Smooth muscle cell of the brain vasculature (primary cell): ENCODE measurements at regions not wholly inside any gene's neighbourhood (a gene's known extent, or its start where the extent isn't known, plus 50 kb on each side); places are given as distances from the start of the nearest gene placed in this dataset.
"Not testable (repeated sequence)": the region's sequence is repeated elsewhere in the genome, so short reads cannot be mapped to it uniquely, and the experiment has no call there.

Experiments used
- DNase-seq: peaks from one replicate; pipeline ENCODE4 v3.0.0-alpha.2; 2012; ENCODE audit warnings: low read depth, low spot score

GRCh38 chr4:188434643-188435042 is 295.4 kb downstream of the TRIML1 start:
- DNase-seq: no peak

- DNase-seq: no peak
Measured at GRCh38 chr4:188435381-188435780, 296.1 kb downstream of the TRIML1 start.

- no peak for DNase-seq
Measured at GRCh38 chr4:188437535-188437934, 298.3 kb downstream of the TRIML1 start.

- DNase-seq: not testable (repeated sequence)
Measured at GRCh38 chr4:188438391-188438824, 299.2 kb downstream of the TRIML1 start.

- DNase-seq: no peak
Measured at GRCh38 chr4:188439641-188440311, 300.5 kb downstream of the TRIML1 start.

GRCh38 chr4:188444500-188444899 is 305.3 kb downstream of the TRIML1 start:
- DNase-seq: no peak

GRCh38 chr4:188448996-188449395 is 309.8 kb downstream of the TRIML1 start:
- not testable (repeated sequence) for DNase-seq

- DNase-seq: no peak
Measured at GRCh38 chr4:188450571-188450970, 311.3 kb downstream of the TRIML1 start.

- no peak for DNase-seq
Measured at GRCh38 chr4:188452097-188452496, 312.9 kb downstream of the TRIML1 start.

GRCh38 chr4:188454575-188454974 is 315.3 kb downstream of the TRIML1 start:
- DNase-seq: no peak

GRCh38 chr4:188455062-188455752 is 316.0 kb downstream of the TRIML1 start:
- no peak for DNase-seq

GRCh38 chr4:188459381-188459780 is 320.1 kb downstream of the TRIML1 start:
- DNase-seq: no peak

- DNase-seq: no peak
Measured at GRCh38 chr4:188463909-188464308, 324.7 kb downstream of the TRIML1 start.

- no peak for DNase-seq
Measured at GRCh38 chr4:188466001-188466400, 326.8 kb downstream of the TRIML1 start.

- no peak for DNase-seq
Measured at GRCh38 chr4:188484256-188484655, 345.0 kb downstream of the TRIML1 start.

- DNase-seq: no peak
Measured at GRCh38 chr4:188485906-188486305, 346.7 kb downstream of the TRIML1 start.

- DNase-seq: no peak
Measured at GRCh38 chr4:188492886-188493285, 353.6 kb downstream of the TRIML1 start.

- DNase-seq: no peak
Measured at GRCh38 chr4:188495169-188495568, 355.9 kb downstream of the TRIML1 start.

GRCh38 chr4:188511431-188511830 is 372.2 kb downstream of the TRIML1 start:
- DNase-seq: no peak

GRCh38 chr4:188532751-188533150 is 393.5 kb downstream of the TRIML1 start:
- DNase-seq: no peak

GRCh38 chr4:188534297-188534696 is 395.1 kb downstream of the TRIML1 start:
- DNase-seq: no peak

- DNase-seq: no peak
Measured at GRCh38 chr4:188534917-188535316, 395.7 kb downstream of the TRIML1 start.

- DNase-seq: no peak
Measured at GRCh38 chr4:188536826-188537225, 397.6 kb downstream of the TRIML1 start.
